Skin of body (tissue), 1 donor: ENCODE measurements at regions not wholly inside any gene's neighbourhood (a gene's known extent, or its start where the extent isn't known, plus 50 kb on each side); places are given as distances from the start of the nearest gene placed in this dataset.

ENCODE experiments used
- DNase-seq: peaks from one replicate; lab custom pipeline; 2025; lab: John Stamatoyannopoulos, UW

- no peak for DNase-seq
These were observed 62.7 kb upstream of the BRINP3 start for GRCh38 chr1:190540366-190540765.

DNA sequence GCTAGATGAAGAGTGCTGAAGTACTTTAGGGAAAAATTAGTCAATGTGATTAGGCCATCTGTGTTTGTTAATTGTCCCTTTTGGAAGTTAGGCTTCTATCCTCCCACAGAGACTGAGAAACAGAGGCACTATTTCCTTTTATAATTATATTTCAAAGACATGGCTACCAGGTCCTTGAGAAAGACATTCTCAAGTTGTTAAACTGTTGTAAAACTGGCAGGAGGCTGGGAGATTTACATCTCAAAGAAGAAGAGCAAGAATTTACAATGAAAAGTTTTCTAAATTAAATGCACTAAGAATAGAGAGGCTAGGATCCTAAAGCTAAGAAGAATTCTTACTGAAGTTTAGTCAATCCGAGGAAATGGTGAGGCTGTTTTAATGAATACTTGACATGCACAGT lies 74.0 kb upstream of the BRINP3 start:
- no peak for DNase-seq

DNA sequence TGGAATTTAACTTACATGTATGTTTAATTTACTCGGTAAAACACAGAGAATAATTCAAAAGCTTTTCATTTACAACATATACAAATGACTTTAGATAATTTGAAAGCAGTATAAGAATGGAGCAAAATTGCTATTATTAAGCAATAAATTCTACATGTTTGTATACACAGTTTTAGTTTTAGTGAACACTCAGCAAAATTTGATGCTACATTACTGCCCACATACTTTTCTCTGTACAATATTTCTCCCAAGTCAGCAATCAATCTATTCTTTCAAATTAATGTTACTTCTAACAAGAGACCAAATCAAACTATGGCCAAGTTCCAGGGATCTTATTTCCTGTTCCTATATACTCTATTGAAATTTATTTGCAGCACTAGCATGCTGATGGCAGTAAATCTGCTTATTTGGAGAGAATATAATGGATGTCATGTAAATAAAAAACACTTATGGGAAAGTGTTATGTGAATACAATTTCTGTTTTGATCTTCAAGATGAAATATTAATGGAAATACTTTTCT lies 82.6 kb upstream of the BRINP3 start:
- no peak for DNase-seq

GRCh38 chr1:190563230-190563629 lies 85.6 kb upstream of the BRINP3 start:
- DNase-seq: no peak

DNA sequence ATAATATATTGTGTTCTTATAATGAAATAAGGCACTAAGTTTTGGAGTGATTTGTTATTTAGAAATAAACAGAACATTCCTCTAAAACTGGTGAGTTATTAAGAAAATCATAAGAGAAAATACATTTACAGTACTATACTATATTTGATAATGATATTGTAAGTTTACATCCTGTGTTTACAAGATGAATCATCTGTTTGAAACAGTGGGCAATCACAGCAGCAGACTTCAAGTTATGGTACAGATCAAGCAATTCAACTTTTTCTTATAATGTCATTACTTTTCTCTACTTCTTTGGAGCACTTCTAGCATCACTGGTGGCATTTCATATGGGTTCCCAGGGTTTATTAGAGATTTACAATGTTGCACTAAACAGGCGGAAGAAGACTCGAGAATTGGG lies 86.5 kb upstream of the BRINP3 start:
- DNase-seq: no peak

DNA sequence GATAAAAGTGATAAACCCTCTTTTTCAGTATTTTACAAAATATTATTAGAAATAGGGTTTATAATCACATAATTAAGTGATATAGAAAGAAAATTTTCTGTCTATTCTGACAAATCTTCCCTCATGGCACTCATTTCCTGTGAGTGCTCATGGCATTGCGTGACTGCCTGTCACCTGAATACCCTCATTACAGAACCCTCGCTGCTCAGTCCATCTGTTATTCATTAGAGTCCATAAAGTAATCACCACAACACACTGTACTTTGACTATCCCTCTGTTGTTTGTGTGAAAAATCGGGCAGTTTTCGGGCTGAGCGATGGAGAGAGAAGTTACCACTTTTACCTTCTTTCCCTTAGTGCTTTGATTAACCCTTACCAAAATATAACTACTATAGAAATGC lies 100.4 kb upstream of the BRINP3 start:
- no peak for DNase-seq

GRCh38 chr1:190578526-190578925 lies 100.9 kb upstream of the BRINP3 start:
- DNase-seq: no peak

- DNase-seq: no peak
These were observed 102.0 kb upstream of the BRINP3 start for GRCh38 chr1:190579552-190580193.

- DNase-seq: no peak
These were observed 106.2 kb upstream of the BRINP3 start for GRCh38 chr1:190583862-190584261.

DNA sequence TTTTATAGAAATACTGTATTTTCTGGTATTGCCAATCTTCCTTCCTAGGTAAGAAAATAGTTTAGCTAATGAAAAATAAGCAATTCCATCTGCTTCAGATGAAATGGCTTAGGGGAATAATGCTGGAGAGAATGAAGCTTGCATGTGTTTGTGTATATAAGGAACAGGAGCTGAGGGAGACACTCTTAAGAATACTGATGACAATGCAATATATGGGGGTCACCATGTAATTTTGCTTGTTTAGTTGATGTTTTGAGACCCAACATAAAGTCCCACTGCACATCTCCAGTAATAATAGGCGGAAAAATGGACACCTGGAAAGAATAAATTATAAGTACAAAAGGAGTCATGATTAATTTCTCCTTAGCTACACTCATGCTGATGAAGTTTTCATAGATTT lies 110.8 kb upstream of the BRINP3 start:
- no peak for DNase-seq

DNA sequence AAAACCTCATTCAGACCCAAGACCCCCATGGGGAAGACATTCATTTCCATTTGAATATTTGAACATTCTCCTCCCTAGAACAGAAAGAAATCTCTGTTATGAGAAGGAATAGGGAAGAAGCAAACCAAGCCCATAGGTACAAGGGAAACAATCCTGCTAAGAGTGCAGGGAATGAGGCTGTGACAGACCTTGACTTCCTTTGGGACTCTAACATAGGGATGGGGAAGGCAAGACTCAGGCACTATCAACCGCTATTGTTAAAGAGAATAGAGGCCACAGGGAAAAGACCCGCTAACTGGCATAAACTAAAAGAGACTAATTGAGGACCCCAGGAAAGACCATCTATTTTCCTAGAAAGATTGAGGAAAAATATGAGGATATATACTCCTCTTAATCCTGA lies 117.8 kb upstream of the BRINP3 start:
- DNase-seq: no peak

- no peak for DNase-seq
These were observed 119.6 kb upstream of the BRINP3 start for GRCh38 chr1:190597294-190597693.

DNA sequence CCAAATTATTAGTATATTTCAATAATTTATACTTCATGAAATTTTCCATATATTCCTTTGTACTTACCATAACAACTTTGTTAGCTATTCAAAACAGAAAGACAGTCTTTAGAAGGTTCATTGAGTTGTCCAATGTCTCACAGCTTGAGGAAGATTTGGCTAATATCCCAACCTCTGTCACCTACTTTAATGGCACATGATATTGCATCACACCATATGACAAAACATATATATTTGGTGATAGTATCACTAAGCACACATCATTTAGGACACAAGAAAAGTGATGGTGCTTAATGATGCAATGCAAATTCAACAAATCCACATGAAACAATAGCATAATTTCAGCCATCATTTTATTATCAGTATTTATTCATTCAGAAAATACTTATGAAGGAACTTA lies 122.0 kb upstream of the BRINP3 start:
- DNase-seq: no peak

DNA sequence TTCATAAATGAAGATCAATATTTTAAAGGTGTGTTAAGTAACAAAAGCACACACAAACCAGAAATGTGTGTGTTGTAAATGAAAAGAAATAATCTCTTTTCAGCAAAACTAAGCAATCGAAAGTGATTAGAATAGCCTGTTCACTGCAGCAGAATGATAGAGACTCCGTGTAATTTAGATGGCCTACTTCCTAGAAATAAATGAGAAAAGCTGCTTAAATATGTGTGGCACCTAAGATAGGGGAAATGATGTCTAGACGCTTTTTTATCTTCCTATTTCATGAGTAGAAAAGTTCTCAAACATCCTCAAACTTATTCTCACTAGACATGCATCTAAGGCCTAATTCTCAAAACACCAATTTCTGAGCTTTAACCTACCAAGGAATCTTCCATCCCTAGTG lies 124.7 kb upstream of the BRINP3 start:
- no peak for DNase-seq

DNA sequence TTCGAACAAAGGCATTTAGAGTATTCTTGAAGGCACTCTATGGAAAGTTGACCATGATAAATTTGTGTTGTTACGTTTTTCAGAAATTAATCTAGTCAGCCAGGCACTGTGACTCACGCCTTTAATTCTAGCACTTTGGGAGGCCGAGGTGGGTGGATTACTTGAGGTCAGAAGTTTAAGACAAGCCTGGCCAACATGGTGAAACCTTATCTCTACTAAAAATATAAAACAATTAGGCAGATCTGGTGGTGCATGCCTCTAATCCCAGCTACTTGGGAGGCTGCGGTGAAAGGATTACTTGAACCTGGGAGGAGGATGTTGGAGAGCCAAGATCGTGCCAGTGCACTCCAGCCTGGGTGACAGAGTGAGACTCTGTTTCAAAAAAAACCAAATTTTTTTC lies 130.6 kb upstream of the BRINP3 start:
- DNase-seq: no peak

- no peak for DNase-seq
These were observed 138.2 kb upstream of the BRINP3 start for GRCh38 chr1:190615818-190616217.

DNA sequence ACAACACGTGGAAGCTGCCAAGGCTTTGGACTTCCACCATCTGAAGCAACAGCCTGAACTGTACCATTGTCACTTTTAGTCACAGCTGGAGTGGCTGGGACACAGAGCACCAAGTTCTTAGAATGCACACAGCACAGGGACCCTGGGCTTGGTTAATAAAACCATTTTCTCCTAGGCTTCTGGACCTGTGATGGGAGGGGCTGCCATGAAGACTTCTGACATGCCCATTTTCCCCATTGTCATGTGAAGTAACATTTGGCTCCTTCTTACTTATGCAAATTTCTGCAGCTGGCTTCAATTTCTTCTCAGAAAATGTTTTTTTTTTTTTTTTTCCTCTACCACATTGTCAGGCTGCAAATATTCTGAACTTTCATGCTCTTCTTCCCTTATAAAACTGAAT lies 138.6 kb upstream of the BRINP3 start:
- no peak for DNase-seq

GRCh38 chr1:190619724-190620123 lies 142.1 kb upstream of the BRINP3 start:
- DNase-seq: no peak

- DNase-seq: no peak
These were observed 155.8 kb upstream of the BRINP3 start for GRCh38 chr1:190633488-190633887.

DNA sequence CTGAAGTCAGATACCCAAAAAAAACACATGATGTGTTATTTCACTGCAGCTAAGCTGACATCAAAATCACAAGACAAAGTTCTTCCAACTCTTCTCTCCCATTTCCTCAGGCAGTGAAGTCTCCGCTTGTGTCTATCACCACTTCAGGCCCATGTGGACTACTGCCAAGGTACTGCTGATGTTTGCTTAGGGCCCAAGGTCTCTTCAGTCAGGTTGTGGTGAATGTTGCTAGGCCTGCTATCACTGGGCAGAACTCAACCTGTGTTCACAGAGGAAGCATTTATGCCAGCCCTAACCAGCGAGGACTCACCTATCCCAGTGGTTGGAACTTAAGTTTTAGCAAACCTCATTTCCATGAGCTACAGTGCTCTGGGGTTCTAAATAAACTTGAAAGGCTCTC lies 156.5 kb upstream of the BRINP3 start:
- no peak for DNase-seq

GRCh38 chr1:190649553-190649952 lies 171.9 kb upstream of the BRINP3 start:
- no peak for DNase-seq

DNA sequence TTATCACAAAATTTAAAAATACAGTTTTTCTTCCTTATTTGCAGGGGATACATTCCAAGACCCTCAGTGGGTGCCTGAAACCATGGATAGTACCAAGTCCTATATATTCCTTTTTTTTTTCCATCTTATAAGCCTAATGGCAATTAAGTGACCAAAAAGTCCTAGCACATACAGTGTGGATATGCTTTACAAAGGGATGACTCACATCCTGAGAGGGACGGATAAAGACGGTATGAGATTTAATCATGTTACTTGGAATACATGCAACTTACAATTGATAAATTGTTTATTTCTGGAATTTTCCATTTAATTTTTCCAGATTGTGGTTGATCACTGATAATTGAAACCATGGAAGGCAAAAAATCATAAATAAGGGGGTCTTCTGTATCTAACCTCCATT lies 181.2 kb upstream of the BRINP3 start:
- DNase-seq: no peak

GRCh38 chr1:190663962-190664361 lies 186.3 kb upstream of the BRINP3 start:
- no peak for DNase-seq

GRCh38 chr1:190665045-190665444 lies 187.4 kb upstream of the BRINP3 start:
- no peak for DNase-seq
